ENCODE measurements at regions not wholly inside any gene's neighbourhood (a gene's known extent, or its start where the extent isn't known, plus 50 kb on each side); places are given as distances from the start of the nearest gene placed in this dataset.

GRCh38 chr12:83389237-83389996 lies 702.7 kb downstream of the TMTC2 start:
- no peaks in the 10 kb centered on the region for H3K36me3 ChIP-seq (ENCODE audit: insufficient read depth, low read length)
- Mint-ChIP-seq H3K27me3 (no peaks in the 10 kb centered on the region), H3K9me3 (peaks cover 0 to 6% (median 4%) of the 10 kb centered on the region in 5 donors), H3K27ac (no peak overlapping the region), H3K4me3 (no peak overlapping the region), H3K36me3 (no peaks in the 10 kb centered on the region), H3K4me1 (no peaks in the 10 kb centered on the region)
- H3K9me3 ChIP-seq (ENCODE audit: low read length): no peaks in the 10 kb centered on the region
- no peaks in the 10 kb centered on the region for H3K27me3 ChIP-seq (ENCODE audit: insufficient read depth, low read length, poor library complexity, severe bottlenecking)
- CTCF ChIA-PET: no interaction called here
- DNase-seq: no peak
- H3K4me3 ChIP-seq (ENCODE audit: low read length): no peak overlapping the region
- POLR2A ChIA-PET: no interaction called here
- no peak overlapping the region for H3K27ac ChIP-seq (ENCODE audit: low read depth, low read length)
- no peaks in the 10 kb centered on the region for H3K4me1 ChIP-seq (ENCODE audit: insufficient read depth, low read length)

GRCh38 chr12:83388551-83388950 lies 701.8 kb downstream of the TMTC2 start:
- CTCF ChIA-PET: no interaction called here
- Mint-ChIP-seq H3K36me3 (no peaks in the 10 kb centered on the region), H3K4me3 (no peak overlapping the region)

DNA sequence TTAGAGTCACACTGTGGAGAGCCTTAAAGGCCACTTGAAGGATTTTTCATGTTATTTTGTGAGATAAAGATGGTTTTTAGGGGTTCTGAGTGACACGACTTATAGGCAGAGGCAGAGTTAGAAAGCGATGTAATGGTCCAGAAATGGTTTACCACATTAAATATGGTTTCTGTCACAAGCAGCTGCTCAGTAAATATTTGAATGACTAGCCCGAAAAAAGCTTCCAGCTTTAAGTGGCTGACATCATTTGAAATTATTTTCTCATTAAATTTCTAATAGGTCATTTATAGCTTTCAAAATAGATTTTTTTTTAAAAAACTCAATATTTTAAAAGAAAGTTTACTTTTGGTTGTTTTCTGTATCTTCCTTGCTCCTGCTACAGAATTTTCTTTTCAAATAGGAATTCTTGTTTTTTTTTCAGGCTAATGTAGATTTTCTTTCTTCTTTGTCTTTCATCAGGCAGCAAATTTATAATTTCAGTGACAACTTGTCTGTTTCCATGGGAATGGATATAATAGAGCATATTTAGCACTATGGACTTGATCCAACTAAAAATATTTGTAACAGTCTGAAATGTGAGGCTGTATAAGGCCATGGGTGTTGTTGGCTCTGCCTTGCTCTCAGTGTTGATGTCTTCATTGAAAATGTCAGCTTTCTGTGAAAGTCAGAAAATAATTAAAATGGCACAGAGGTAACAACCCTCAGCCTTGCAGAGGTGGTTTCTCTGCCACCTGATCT lies 700.0 kb downstream of the TMTC2 start:
- no peaks in the 10 kb centered on the region for H3K36me3 Mint-ChIP-seq
- Histone ChIP-seq H3K27me3 (ENCODE audit: insufficient read depth, low read length, poor library complexity, severe bottlenecking) (no peaks in the 10 kb centered on the region), H3K4me3 (ENCODE audit: low read length) (no peak overlapping the region), H3K27ac (ENCODE audit: low read depth, low read length) (no peak overlapping the region), H3K4me1 (ENCODE audit: insufficient read depth, low read length) (no peaks in the 10 kb centered on the region), H3K36me3 (ENCODE audit: insufficient read depth, low read length) (no peaks in the 10 kb centered on the region), H3K9me3 (ENCODE audit: low read length) (no peaks in the 10 kb centered on the region)
- H3K4me3 Mint-ChIP-seq: no peak overlapping the region
- ChIA-PET POLR2A (no interaction called here), CTCF (no interaction called here)
- H3K27ac Mint-ChIP-seq: no peak overlapping the region
- H3K27me3 Mint-ChIP-seq: no peaks in the 10 kb centered on the region
- peaks cover 0 to 9% (median 4%) of the 10 kb centered on the region in 5 donors for H3K9me3 Mint-ChIP-seq
- DNase-seq: no peak
- H3K4me1 Mint-ChIP-seq: no peaks in the 10 kb centered on the region

More at GRCh38 chr12:83388551-83388950, 701.8 kb downstream of the TMTC2 start:
- no peak overlapping the region for H3K4me3 ChIP-seq (ENCODE audit: low read length)
- H3K36me3 ChIP-seq (ENCODE audit: insufficient read depth, low read length): no peaks in the 10 kb centered on the region
- Mint-ChIP-seq H3K27ac (no peak overlapping the region), H3K9me3 (peaks cover 0 to 9% (median 4%) of the 10 kb centered on the region in 5 donors), H3K4me1 (no peaks in the 10 kb centered on the region), H3K27me3 (no peaks in the 10 kb centered on the region)
- no peaks in the 10 kb centered on the region for H3K27me3 ChIP-seq (ENCODE audit: insufficient read depth, low read length, poor library complexity, severe bottlenecking)
- H3K9me3 ChIP-seq (ENCODE audit: low read length): no peaks in the 10 kb centered on the region
- H3K4me1 ChIP-seq (ENCODE audit: insufficient read depth, low read length): no peaks in the 10 kb centered on the region
- POLR2A ChIA-PET: no interaction called here
- DNase-seq: no peak
- H3K27ac ChIP-seq (ENCODE audit: low read depth, low read length): no peak overlapping the region

GRCh38 chr12:83378186-83378727 lies 691.6 kb downstream of the TMTC2 start:
- Mint-ChIP-seq H3K9me3 (peaks cover 0 to 8% (median 1%) of the 10 kb centered on the region in 5 donors), H3K27me3 (no peaks in the 10 kb centered on the region), H3K4me3 (no peak overlapping the region), H3K27ac (no peak overlapping the region), H3K4me1 (no peaks in the 10 kb centered on the region), H3K36me3 (no peaks in the 10 kb centered on the region)
- Histone ChIP-seq H3K4me1 (ENCODE audit: insufficient read depth, low read length) (no peaks in the 10 kb centered on the region), H3K27ac (ENCODE audit: low read depth, low read length) (no peak overlapping the region), H3K27me3 (ENCODE audit: insufficient read depth, low read length, poor library complexity, severe bottlenecking) (no peaks in the 10 kb centered on the region), H3K36me3 (ENCODE audit: insufficient read depth, low read length) (no peaks in the 10 kb centered on the region), H3K4me3 (ENCODE audit: low read length) (no peak overlapping the region), H3K9me3 (ENCODE audit: low read length) (no peaks in the 10 kb centered on the region)
- DNase-seq: no peak
- POLR2A ChIA-PET: no interaction called here
- CTCF ChIA-PET: no interaction called here

DNA sequence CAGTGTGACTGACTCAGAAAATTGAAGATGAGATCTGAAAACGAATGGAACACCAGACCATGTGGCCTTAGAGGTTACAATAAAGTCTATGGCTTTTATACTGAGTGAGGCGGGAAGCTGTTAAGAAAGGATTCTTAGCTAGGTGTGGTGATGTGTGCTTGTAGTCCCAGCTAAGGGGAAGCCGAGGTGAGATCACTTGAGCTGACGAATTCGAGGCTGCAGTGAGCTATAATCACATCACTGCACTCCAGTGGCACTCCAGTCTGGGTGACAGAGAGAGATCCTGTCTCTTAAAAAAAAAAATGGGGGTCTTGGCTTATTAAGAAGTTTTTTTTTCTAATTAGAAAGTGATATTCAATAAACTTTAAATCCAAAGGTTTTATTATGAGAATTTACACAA lies 678.6 kb downstream of the TMTC2 start:
- Mint-ChIP-seq H3K4me3 (no peak overlapping the region), H3K9me3 (no peaks in the 10 kb centered on the region), H3K4me1 (no peaks in the 10 kb centered on the region), H3K27me3 (no peaks in the 10 kb centered on the region), H3K36me3 (no peaks in the 10 kb centered on the region), H3K27ac (no peak overlapping the region)
- no peaks in the 10 kb centered on the region for H3K9me3 ChIP-seq (ENCODE audit: low read length)
- CTCF ChIA-PET: no interaction called here
- H3K36me3 ChIP-seq (ENCODE audit: insufficient read depth, low read length): no peaks in the 10 kb centered on the region
- DNase-seq: no peak
- no peak overlapping the region for H3K4me3 ChIP-seq (ENCODE audit: low read length)
- no peak overlapping the region for H3K27ac ChIP-seq (ENCODE audit: low read depth, low read length)
- H3K4me1 ChIP-seq (ENCODE audit: insufficient read depth, low read length): no peaks in the 10 kb centered on the region
- H3K27me3 ChIP-seq (ENCODE audit: insufficient read depth, low read length, poor library complexity, severe bottlenecking): no peaks in the 10 kb centered on the region
- POLR2A ChIA-PET: no interaction called here

DNA sequence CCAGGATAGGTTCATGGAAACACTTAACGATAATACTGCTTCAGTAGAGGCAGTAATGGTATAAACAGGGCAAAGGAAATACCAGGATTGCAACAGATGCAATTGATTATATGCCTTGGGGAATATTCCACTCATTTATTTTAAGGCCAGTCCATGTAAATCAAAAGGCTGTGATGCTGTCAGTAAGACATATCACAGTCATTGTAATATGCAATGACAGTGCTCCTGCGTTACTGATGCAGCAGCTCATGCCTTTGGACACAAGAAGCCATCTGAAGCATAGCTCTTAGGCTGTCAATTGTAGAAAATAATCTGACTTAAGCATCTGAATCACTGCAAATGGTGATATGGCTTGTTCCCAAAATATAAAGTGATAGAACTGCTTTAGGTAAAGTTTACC lies 674.8 kb downstream of the TMTC2 start:
- no peak overlapping the region for H3K4me3 ChIP-seq (ENCODE audit: low read length)
- H3K4me1 Mint-ChIP-seq: no peaks in the 10 kb centered on the region
- H3K9me3 ChIP-seq (ENCODE audit: low read length): no peaks in the 10 kb centered on the region
- no peaks in the 10 kb centered on the region for H3K36me3 ChIP-seq (ENCODE audit: insufficient read depth, low read length)
- no peaks in the 10 kb centered on the region for H3K27me3 ChIP-seq (ENCODE audit: insufficient read depth, low read length, poor library complexity, severe bottlenecking)
- no peaks in the 10 kb centered on the region for H3K27me3 Mint-ChIP-seq
- no peak overlapping the region for H3K27ac ChIP-seq (ENCODE audit: low read depth, low read length)
- H3K27ac Mint-ChIP-seq: no peak overlapping the region
- no peak overlapping the region for H3K4me3 Mint-ChIP-seq
- H3K4me1 ChIP-seq (ENCODE audit: insufficient read depth, low read length): no peaks in the 10 kb centered on the region
- H3K9me3 Mint-ChIP-seq: peaks cover 0 to 3% (median 0%) of the 10 kb centered on the region in 5 donors
- POLR2A ChIA-PET: no interaction called here
- no peak for DNase-seq
- no peaks in the 10 kb centered on the region for H3K36me3 Mint-ChIP-seq
- CTCF ChIA-PET: no interaction called here

- Histone ChIP-seq H3K36me3 (ENCODE audit: insufficient read depth, low read length) (no peaks in the 10 kb centered on the region), H3K4me3 (ENCODE audit: low read length) (no peak overlapping the region), H3K4me1 (ENCODE audit: insufficient read depth, low read length) (no peaks in the 10 kb centered on the region), H3K9me3 (ENCODE audit: low read length) (no peaks in the 10 kb centered on the region), H3K27me3 (ENCODE audit: insufficient read depth, low read length, poor library complexity, severe bottlenecking) (no peaks in the 10 kb centered on the region), H3K27ac (ENCODE audit: low read depth, low read length) (no peak overlapping the region)
- Mint-ChIP-seq H3K9me3 (peaks cover 0 to 3% (median 0%) of the 10 kb centered on the region in 5 donors), H3K27ac (no peak overlapping the region), H3K27me3 (no peaks in the 10 kb centered on the region), H3K4me1 (no peaks in the 10 kb centered on the region), H3K36me3 (no peaks in the 10 kb centered on the region), H3K4me3 (no peak overlapping the region)
- DNase-seq: no peak
- POLR2A ChIA-PET: no interaction called here
- CTCF ChIA-PET: no interaction called here
These were observed 674.4 kb downstream of the TMTC2 start for GRCh38 chr12:83361071-83361470.

GRCh38 chr12:83349907-83350611 lies 663.4 kb downstream of the TMTC2 start:
- no peaks in the 10 kb centered on the region for H3K27me3 Mint-ChIP-seq
- no peaks in the 10 kb centered on the region for H3K4me1 Mint-ChIP-seq
- H3K27ac Mint-ChIP-seq: no peak overlapping the region
- H3K36me3 Mint-ChIP-seq: no peaks in the 10 kb centered on the region
- ChIA-PET POLR2A (no interaction called here), CTCF (no interaction called here)
- H3K9me3 Mint-ChIP-seq: no peaks in the 10 kb centered on the region
- Histone ChIP-seq H3K27ac (ENCODE audit: low read depth, low read length) (no peak overlapping the region), H3K9me3 (ENCODE audit: low read length) (no peaks in the 10 kb centered on the region), H3K27me3 (ENCODE audit: insufficient read depth, low read length, poor library complexity, severe bottlenecking) (no peaks in the 10 kb centered on the region), H3K4me1 (ENCODE audit: insufficient read depth, low read length) (no peaks in the 10 kb centered on the region), H3K4me3 (ENCODE audit: low read length) (no peak overlapping the region), H3K36me3 (ENCODE audit: insufficient read depth, low read length) (no peaks in the 10 kb centered on the region)
- H3K4me3 Mint-ChIP-seq: no peak overlapping the region
- DNase-seq: no peak
